HepG2 (cell line): ENCODE measurements at regions not wholly inside any gene's neighbourhood (a gene's known extent, or its start where the extent isn't known, plus 50 kb on each side); places are given as distances from the start of the nearest gene placed in this dataset.

ENCODE experiments used
- ATAC-seq: fragments of 200-7000 bp; cut with Tn5 transposase; 3 replicates; pipeline ENCODE4 v1.9.1; 2020; ENCODE audit warnings: mild to moderate bottlenecking, moderate library complexity
- BruUV-seq: library from RNA; stranded (reverse); fragments of 400-500 nt; replicated peaks from 2 replicates; lab custom pipeline; 2021; lab: Mats Ljungman, UMichigan
- CTCF ChIA-PET: fragments of 300-600 bp; formaldehyde crosslinking; extraction: SDS; loops from one replicate; lab custom pipeline; 2021; ENCODE audit warnings: low total read pairs, inconsistent platforms, low intra/inter-chr PET ratio; lab: Yijun Ruan, JAX
- POLR2A ChIA-PET: fragments of 350-600 bp; sonication (Branson Sonifier 250); formaldehyde crosslinking; loops from one replicate; lab custom pipeline; 2020; ENCODE audit warnings: antibody characterized with exemption, inconsistent platforms; lab: Yijun Ruan, JAX
- DNase-seq: peaks from one replicate; pipeline ENCODE4 v3.0.0-alpha.2; 2015; ENCODE audit warnings: low spot score
- FAIRE-seq: peaks from 3 replicates; lab custom pipeline; 2011; peaks lifted over from hg19 to GRCh38; lab: Jason Lieb, UNC
- H2AFZ ChIP-seq: one replicate; pipeline ENCODE4 v1.6.1; 2011; ENCODE audit warnings: low read length, inconsistent platforms
- H3K27ac ChIP-seq: fragments of 300-600 bp; 3 replicates; pipeline ENCODE4 v1.8.0; 2011; ENCODE audit warnings: mixed run types, mild to moderate bottlenecking, mixed read lengths, low read length, inconsistent platforms; ENCODE audit not compliant: insufficient read depth; ENCODE audit errors: extremely low read length
- H3K27me3 ChIP-seq, 2 experiments: fragments of 200-600 bp in 1 of 2; 2 replicates in 1 of 2; 3 replicates in 1 of 2; pipeline versions ENCODE4 v1.6.0 to v1.8.0; 2011; ENCODE audit warnings: low read length in 2 of 2, mild to moderate bottlenecking in 2 of 2, moderate library complexity in 2 of 2, inconsistent platforms in 1 of 2; ENCODE audit not compliant: insufficient read depth in 2 of 2, control insufficient read depth in 1 of 2
- H3K36me3 ChIP-seq, 2 experiments: fragments of 200-600 bp in 1 of 2; replicated peaks in 1 of 2; 2 replicates in 1 of 2; 3 replicates in 1 of 2; pipeline versions ENCODE4 v1.5.1 to v1.8.0; 2011; ENCODE audit warnings: low read length in 2 of 2, inconsistent platforms in 1 of 2; ENCODE audit not compliant: insufficient read depth in 2 of 2, control insufficient read depth in 1 of 2
- H3K4me1 ChIP-seq: 2 replicates; pipeline ENCODE4 v1.5.1; 2012; ENCODE audit warnings: low read length, inconsistent platforms; ENCODE audit not compliant: insufficient read depth
- H3K4me2 ChIP-seq: 2 replicates; pipeline ENCODE4 v1.6.0; 2011; ENCODE audit warnings: low read depth, low read length, inconsistent platforms
- H3K4me3 ChIP-seq, 3 experiments: fragments of 200-600 bp in 1 of 3; sonication (generic), shearing (Covaris generic) in 1 of 3; replicated peaks in 1 of 3; 2 replicates each; pipeline ENCODE4 v1.5.1; 2011 to 2016; ENCODE audit warnings: low read length in 3 of 3, inconsistent platforms in 2 of 3, low read depth in 2 of 3, mild to moderate bottlenecking in 2 of 3, control low read depth in 1 of 3, mixed read lengths in 1 of 3; ENCODE audit not compliant: insufficient read depth in 1 of 3
- H3K79me2 ChIP-seq: one replicate; pipeline ENCODE4 v1.6.1; 2011; ENCODE audit warnings: low read length, inconsistent platforms; ENCODE audit not compliant: insufficient read depth
- H3K9ac ChIP-seq: 2 replicates; pipeline ENCODE4 v1.6.0; 2011; ENCODE audit warnings: mild to moderate bottlenecking, low read depth, low read length, inconsistent platforms; ENCODE audit not compliant: insufficient read depth
- H3K9me3 ChIP-seq: 2 replicates; pipeline ENCODE4 v1.5.1; 2012; ENCODE audit warnings: mild to moderate bottlenecking, low read length
- H4K20me1 ChIP-seq: 2 replicates; pipeline ENCODE4 v1.6.0; 2011; ENCODE audit warnings: inconsistent platforms, mild to moderate bottlenecking, low read length, moderate library complexity; ENCODE audit not compliant: insufficient read depth
- AGO2 ChIP-seq: fragments of 200-400 bp; formaldehyde crosslinking; optimal IDR thresholded peaks from 2 replicates; pipeline ENCODE3; 2017; ENCODE audit warnings: mild to moderate bottlenecking, low read depth, low read length, moderate library complexity
- CEBPB ChIP-seq: IDR thresholded peaks from 2 replicates; pipeline ENCODE4 v1.6.1; 2011; ENCODE audit warnings: low read depth, low read length, improper control_type of control experiment, borderline replicate concordance
- IKZF1 ChIP-seq: fragments of 450-650 bp; IDR thresholded peaks from 2 replicates; pipeline ENCODE4 v1.7.1; 2016
- KLF6 ChIP-seq: IDR thresholded peaks from 2 replicates; pipeline ENCODE4 v1.8.0; 2016; ENCODE audit warnings: missing biosample characterization, missing genetic modification reagents
- PHF8 ChIP-seq: sonication (generic); formaldehyde crosslinking; IDR thresholded peaks from 2 replicates; pipeline ENCODE4 v1.5.0; 2020; ENCODE audit warnings: missing genetic modification reagents
- TARDBP ChIP-seq: sonication (generic); formaldehyde crosslinking; IDR thresholded peaks from 2 replicates; pipeline ENCODE4 v1.8.0; 2022; ENCODE audit warnings: mild to moderate bottlenecking, missing genetic modification reagents
- TBP ChIP-seq: sonication (generic); formaldehyde crosslinking; IDR thresholded peaks from 2 replicates; pipeline ENCODE4 v1.5.0; 2020; ENCODE audit warnings: missing genetic modification reagents
- TEAD2 ChIP-seq: sonication (generic); formaldehyde crosslinking; IDR thresholded peaks from 2 replicates; pipeline ENCODE4 v1.9.0; 2021; ENCODE audit warnings: missing genetic modification reagents
- ZC3H13 ChIP-seq: sonication (generic); formaldehyde crosslinking; IDR thresholded peaks from 2 replicates; pipeline ENCODE4 v1.8.1; 2023; ENCODE audit warnings: mild to moderate bottlenecking, missing genetic modification reagents, moderate library complexity
- ZNF253 ChIP-seq: sonication (generic); formaldehyde crosslinking; IDR thresholded peaks from 2 replicates; pipeline ENCODE4 v1.8.0; 2022; ENCODE audit warnings: mild to moderate bottlenecking, missing genetic modification reagents, borderline replicate concordance
- ZNF264 ChIP-seq: sonication (generic); formaldehyde crosslinking; IDR thresholded peaks from 2 replicates; pipeline ENCODE4 v1.4.0; 2020; ENCODE audit warnings: missing genetic modification reagents
- ZNF326 ChIP-seq: sonication (generic); formaldehyde crosslinking; IDR thresholded peaks from 2 replicates; pipeline ENCODE4 v1.4.0; 2020; ENCODE audit warnings: missing genetic modification reagents, borderline replicate concordance
- ZNF569 ChIP-seq: sonication (generic); formaldehyde crosslinking; IDR thresholded peaks from 2 replicates; pipeline ENCODE4 v1.5.0; 2020; ENCODE audit warnings: mild to moderate bottlenecking, missing genetic modification reagents, moderate library complexity, borderline replicate concordance
- ZNF678 ChIP-seq: sonication (generic); formaldehyde crosslinking; IDR thresholded peaks from 2 replicates; pipeline ENCODE4 v1.4.0; 2020; ENCODE audit warnings: mild to moderate bottlenecking, missing genetic modification reagents
- WGBS: methylation state at CpG from one replicate; pipeline ENCODE4 v1.1.6; 2017; ENCODE audit warnings: low lambda C conversion rate; 5-methylcytosine and 5-hydroxymethylcytosine counted together
- in situ Hi-C: cut with HindIII; loops from 2 replicates; pipeline ENCODE4 v1.10.0; 2017; ENCODE audit warnings: low pct_unique_long_range_greater_than_20kb; ENCODE audit not compliant: extremely low pct_ligation_motif_present
- intact Hi-C: fragments of 100-400 bp; cut with micrococcal nuclease; formaldehyde crosslinking; loops from one replicate; pipeline ENCODE4 v1.10.0; 2022; ENCODE audit not compliant: unreplicated experiment
- TF ChIP-seq, protein P1 (sequence below): sonication (generic); formaldehyde crosslinking; IDR thresholded peaks from 2 replicates; pipeline ENCODE4 v1.8.1; 2022; ENCODE audit warnings: mild to moderate bottlenecking, missing genetic modification reagents

DNA sequence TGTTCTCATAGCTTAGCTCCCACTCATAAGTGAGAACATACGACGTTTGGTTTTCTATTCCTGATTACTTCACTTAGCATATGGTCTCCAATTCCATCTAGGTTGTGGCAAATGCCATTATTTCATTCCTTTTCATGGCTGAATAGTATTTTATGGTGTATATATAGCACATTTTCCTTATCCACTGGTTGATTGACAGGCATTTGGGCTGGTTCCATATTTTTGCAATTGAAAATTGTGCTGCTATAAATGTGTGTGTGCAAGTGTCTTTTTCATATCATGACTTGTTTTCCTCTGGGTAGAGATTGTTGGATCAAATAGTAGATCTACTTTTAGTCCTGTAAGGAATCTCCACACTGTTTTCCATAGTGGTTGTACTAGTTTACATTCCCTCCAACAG, 133.0 kb upstream of the TAB2 start:
- Histone ChIP-seq H4K20me1 (no peaks in the 10 kb centered on the region), H3K9ac (no peak overlapping the region), H3K9me3 (peaks cover 41% of the 10 kb centered on the region), H3K4me2 (no peak overlapping the region), H3K27me3 (peaks cover 0 to 15% of the 10 kb centered on the region in 2 experiments; a peak in 2 of 5 replicates), H3K27ac (no peak overlapping the region), H3K4me1 (no peaks in the 10 kb centered on the region), H3K79me2 (no peaks in the 10 kb centered on the region), H2AFZ (no peak overlapping the region), H3K4me3 (no peak overlapping the region), H3K36me3 (no peaks in the 10 kb centered on the region)
- 13% methylated on average over 2 of the region's 2 CpGs for WGBS
- ATAC-seq (no peak), FAIRE-seq (no peak), DNase-seq (no peak)
- intact Hi-C loops: no loop called here
- TF ChIP-seq ZNF569 (CRISPR knock-in tag): no peak
- TF ChIP-seq IKZF1: no peak
- TF ChIP-seq PHF8: no peak
- TF ChIP-seq AGO2: no peak
- TF ChIP-seq TARDBP: no peak
- TF ChIP-seq ZNF326: no peak
- no peak for TF ChIP-seq TEAD2 (CRISPR knock-in tag)
- TF ChIP-seq, protein P1, sequence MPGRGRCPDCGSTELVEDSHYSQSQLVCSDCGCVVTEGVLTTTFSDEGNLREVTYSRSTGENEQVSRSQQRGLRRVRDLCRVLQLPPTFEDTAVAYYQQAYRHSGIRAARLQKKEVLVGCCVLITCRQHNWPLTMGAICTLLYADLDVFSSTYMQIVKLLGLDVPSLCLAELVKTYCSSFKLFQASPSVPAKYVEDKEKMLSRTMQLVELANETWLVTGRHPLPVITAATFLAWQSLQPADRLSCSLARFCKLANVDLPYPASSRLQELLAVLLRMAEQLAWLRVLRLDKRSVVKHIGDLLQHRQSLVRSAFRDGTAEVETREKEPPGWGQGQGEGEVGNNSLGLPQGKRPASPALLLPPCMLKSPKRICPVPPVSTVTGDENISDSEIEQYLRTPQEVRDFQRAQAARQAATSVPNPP (CRISPR knock-in tag): no peak
- no peak for TF ChIP-seq ZNF264 (CRISPR knock-in tag)
- no peak for TF ChIP-seq ZC3H13 (CRISPR knock-in tag)
- TF ChIP-seq TBP (CRISPR knock-in tag): no peak
- TF ChIP-seq ZNF678 (CRISPR knock-in tag): no peak
- no peak for TF ChIP-seq KLF6 (CRISPR knock-in tag)
- TF ChIP-seq CEBPB: no peak
- no peak for TF ChIP-seq ZNF253 (CRISPR knock-in tag)
- in situ Hi-C loops: no loop called here
- CTCF ChIA-PET: no interaction called here
- POLR2A ChIA-PET: no interaction called here
- no TSS peak for BruUV-seq
